ENCODE measurements at regions not wholly inside any gene's neighbourhood (a gene's known extent, or its start where the extent isn't known, plus 50 kb on each side); places are given as distances from the start of the nearest gene placed in this dataset.

GRCh38 chr12:46131732-46132469, 136.9 kb downstream of the SLC38A1 start:
- ChIA-PET POLR2A (no interaction called here), CTCF (no interaction called here)
- H3K4me3 Mint-ChIP-seq, result no peak overlapping the region
- H3K4me1 Mint-ChIP-seq, result no peaks in the 10 kb centered on the region
- no peak for TF ChIP-seq CTCF (IDR thresholded peaks at IDR 0.05)
- peaks cover 4% of the 10 kb centered on the region for H3K27me3 Mint-ChIP-seq
- no peaks in the 10 kb centered on the region for H3K36me3 Mint-ChIP-seq (ENCODE audit: low read depth)
- intact Hi-C loops (cut with micrococcal nuclease), result no loop called here
- H3K9me3 Mint-ChIP-seq, result no peaks in the 10 kb centered on the region
- DNase-seq (no peak), ATAC-seq (ENCODE audit: low read depth) (peak; percentile 40)
- H3K27ac Mint-ChIP-seq, result no peak overlapping the region

- intact Hi-C loops (cut with micrococcal nuclease), result loop anchor here (5.0 kb wide), 1 partner anchor 235 kb away; no protein-coding TSS in a partner anchor
- Mint-ChIP-seq H3K27ac (no peak overlapping the region), H3K36me3 (ENCODE audit: low read depth) (no peaks in the 10 kb centered on the region), H3K9me3 (no peaks in the 10 kb centered on the region), H3K4me3 (no peak overlapping the region), H3K4me1 (peaks cover 5% of the 10 kb centered on the region), H3K27me3 (peaks cover 2% of the 10 kb centered on the region)
- DNase-seq (no peak), ATAC-seq (ENCODE audit: low read depth) (no peak)
- ChIA-PET CTCF (interaction anchor here (1.0 to 1.6 kb wide), 3 partner anchors 26 to 894 kb away, joined by 3 to 6 read pairs (median 4); no protein-coding TSS in a partner anchor), POLR2A (interaction anchor here (0.6 kb wide), 1 partner anchor 140 kb away, joined by 3 read pairs; no protein-coding TSS in a partner anchor)
- TF ChIP-seq CTCF (IDR thresholded peaks at IDR 0.05), result no peak
Observed at GRCh38 chr12:46127656-46128055, 137.3 kb upstream of the SCAF11 start.

DNA sequence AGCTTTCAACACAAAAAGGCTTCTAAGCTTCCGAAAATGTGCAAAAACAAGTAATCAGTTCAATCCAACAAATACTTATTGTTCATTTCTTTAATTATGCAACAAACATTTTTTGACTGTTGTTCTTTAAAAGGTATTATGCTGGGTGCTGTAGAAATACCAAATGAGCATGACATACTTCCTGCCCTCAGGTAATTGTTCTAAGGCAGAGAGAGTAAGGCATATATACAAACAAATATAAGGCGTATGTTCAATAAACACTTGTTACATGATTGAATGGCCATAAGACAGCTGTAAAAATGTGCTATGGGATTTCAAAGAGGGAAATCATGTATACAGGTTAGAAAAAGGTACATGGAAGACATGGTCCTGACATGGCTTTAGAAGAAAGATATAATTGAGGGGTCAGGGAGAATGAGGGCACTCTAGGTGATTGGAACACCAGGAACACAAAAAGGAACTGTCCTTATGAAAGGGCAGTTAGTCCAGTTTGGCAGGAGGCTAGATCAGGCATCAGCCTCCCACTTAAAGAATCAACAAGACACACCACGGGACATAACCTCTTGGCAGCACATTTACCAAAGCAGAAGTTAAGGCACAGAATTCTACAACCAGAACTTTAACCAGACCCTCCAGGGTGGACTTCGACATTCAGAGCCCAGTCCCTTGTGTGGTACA, 135.8 kb upstream of the SCAF11 start:
- Mint-ChIP-seq H3K4me1 (peaks cover 5% of the 10 kb centered on the region), H3K4me3 (no peak overlapping the region), H3K36me3 (ENCODE audit: low read depth) (no peaks in the 10 kb centered on the region), H3K27ac (no peak overlapping the region), H3K27me3 (peaks cover 2% of the 10 kb centered on the region), H3K9me3 (no peaks in the 10 kb centered on the region)
- intact Hi-C loops (cut with micrococcal nuclease), result loop anchor here (5.0 kb wide), 1 partner anchor 236 kb away; no protein-coding TSS in a partner anchor
- ATAC-seq (ENCODE audit: low read depth), result no peak
- ChIA-PET POLR2A (interaction anchor here (1.1 to 1.8 kb wide), 3 partner anchors 90 to 247 kb away, joined by 3 to 12 read pairs (median 3); partner anchors contain the start of gene SLC38A1), CTCF (interaction anchor here (0.6 to 3.7 kb wide), 21 partner anchors 10 to 898 kb away, joined by 3 to 69 read pairs (median 6); no protein-coding TSS in a partner anchor)
- no peak for TF ChIP-seq CTCF (IDR thresholded peaks at IDR 0.05)
- no peak for DNase-seq

DNA sequence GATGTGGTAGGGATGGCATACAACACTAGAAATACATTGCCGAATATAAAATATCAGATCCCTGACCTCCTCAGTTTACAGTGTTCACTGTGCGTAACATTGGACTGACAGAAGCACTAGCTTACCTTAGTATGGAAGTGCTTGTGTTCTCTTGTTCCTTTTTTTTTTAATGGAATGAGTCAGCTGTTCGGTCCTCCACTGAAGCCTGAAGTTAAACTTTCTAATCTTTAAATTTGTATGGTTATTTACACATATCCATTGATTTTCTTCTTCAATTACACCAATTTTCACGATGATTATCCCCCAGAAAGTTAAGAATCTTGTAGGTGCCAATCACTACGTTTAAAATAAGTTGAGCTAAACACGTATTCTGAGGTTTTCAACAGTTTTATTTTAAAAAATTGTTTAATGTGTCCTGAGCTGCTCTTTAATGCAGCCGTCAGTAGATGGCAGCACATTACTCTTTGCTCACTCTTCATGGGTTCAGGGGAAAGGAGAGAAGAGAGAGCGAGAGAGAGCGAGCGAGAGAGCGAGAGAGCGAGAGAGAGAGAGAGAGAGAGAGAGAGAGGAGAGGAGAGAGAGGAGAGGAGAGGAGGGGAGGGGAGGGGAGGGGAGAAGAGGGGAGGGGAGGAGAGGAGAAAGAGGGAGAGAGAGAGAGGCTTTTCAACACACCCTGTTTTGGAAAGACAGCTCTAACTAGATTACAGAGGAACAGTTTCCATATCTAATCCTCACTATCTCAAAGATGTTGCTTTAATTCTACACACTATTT, 134.7 kb upstream of the SCAF11 start:
- DNase-seq (no peak), ATAC-seq (ENCODE audit: low read depth) (peak; percentile 93)
- Mint-ChIP-seq H3K4me3 (peak overlapping the region; percentile 67), H3K27me3 (peaks cover 5% of the 10 kb centered on the region), H3K27ac (peak overlapping the region; percentile 72), H3K36me3 (ENCODE audit: low read depth) (no peaks in the 10 kb centered on the region), H3K9me3 (no peaks in the 10 kb centered on the region), H3K4me1 (peaks cover 5% of the 10 kb centered on the region)
- ChIA-PET CTCF (interaction anchor here (0.6 to 3.7 kb wide), 46 partner anchors 9 to 1715 kb away, joined by 3 to 69 read pairs (median 4); no protein-coding TSS in a partner anchor), POLR2A (interaction anchor here (0.6 to 1.8 kb wide), 10 partner anchors 15 to 1579 kb away, joined by 3 to 12 read pairs (median 4); partner anchors contain the start of gene SLC38A1)
- intact Hi-C loops (cut with micrococcal nuclease), result loop anchor here (1.0 to 5.0 kb wide), 8 partner anchors 53 to 896 kb away; partner anchors contain the start of gene SCAF11
- peak; percentile 75 for TF ChIP-seq CTCF (IDR thresholded peaks at IDR 0.05)
